IMR-90 (cell line): ENCODE measurements at regions not wholly inside any gene's neighbourhood (a gene's known extent, or its start where the extent isn't known, plus 50 kb on each side); places are given as distances from the start of the nearest gene placed in this dataset.

Source experiments
- ATAC-seq: fragments of 200-7000 bp; cut with Tn5 transposase; 2 replicates; pipeline ENCODE4 v1.9.1; 2020; ENCODE audit warnings: low read depth, mild to moderate bottlenecking, moderate library complexity
- BruUV-seq: library from RNA; stranded (reverse); fragments of 400-500 nt; replicated peaks from 2 replicates; lab custom pipeline; 2021; lab: Mats Ljungman, UMichigan
- CTCF ChIA-PET: fragments of 300-600 bp; formaldehyde crosslinking; extraction: SDS; loops from one replicate; lab custom pipeline; 2021; ENCODE audit warnings: antibody characterized with exemption; lab: Yijun Ruan, JAX
- POLR2A ChIA-PET: fragments of 300-600 bp; sonication (Branson Sonifier 250); formaldehyde crosslinking; loops from one replicate; lab custom pipeline; 2022; ENCODE audit warnings: antibody characterized with exemption; ENCODE audit not compliant: unreplicated experiment; lab: Charles Lee
- DNase-seq: peaks from one replicate; pipeline ENCODE4 v3.0.0; 2013
- H2AFZ ChIP-seq: replicated peaks from 2 replicates; pipeline ENCODE3; 2013; ENCODE audit warnings: low read length, mild to moderate bottlenecking; ENCODE audit not compliant: poor library complexity
- H2AK5ac ChIP-seq: 2 replicates; pipeline ENCODE4 v1.6.1; 2013; ENCODE audit warnings: low read depth, low read length, inconsistent platforms
- H2AK9ac ChIP-seq: replicated peaks from 2 replicates; pipeline ENCODE3; 2013; ENCODE audit warnings: mild to moderate bottlenecking, low read depth, low read length, moderate library complexity; ENCODE audit not compliant: poor library complexity
- H2BK120ac ChIP-seq: 2 replicates; pipeline ENCODE4 v1.6.1; 2013; ENCODE audit warnings: low read depth, low read length, inconsistent platforms
- H2BK15ac ChIP-seq: 3 replicates; pipeline ENCODE4 v1.6.1; 2013; ENCODE audit warnings: low read depth, low read length, inconsistent platforms
- H2BK20ac ChIP-seq: 2 replicates; pipeline ENCODE4 v1.6.1; 2013; ENCODE audit warnings: low read depth, mild to moderate bottlenecking, inconsistent platforms, low read length, moderate library complexity
- H2BK5ac ChIP-seq: 2 replicates; pipeline ENCODE4 v1.6.1; 2013; ENCODE audit warnings: mild to moderate bottlenecking, low read depth, low read length, inconsistent platforms; ENCODE audit not compliant: poor library complexity, severe bottlenecking
- H3K14ac ChIP-seq: replicated peaks from 2 replicates; pipeline ENCODE4 v1.6.1; 2013; ENCODE audit warnings: low read depth, low read length, inconsistent platforms
- H3K18ac ChIP-seq: 2 replicates; pipeline ENCODE4 v1.6.1; 2013; ENCODE audit warnings: low read depth, low read length, control low read depth
- H3K23ac ChIP-seq: 2 replicates; pipeline ENCODE4 v1.6.1; 2013; ENCODE audit warnings: low read depth, low read length, inconsistent platforms
- H3K27ac ChIP-seq: 2 replicates; pipeline ENCODE4 v1.5.1; 2013; ENCODE audit warnings: mild to moderate bottlenecking, control low read depth, low read length; ENCODE audit not compliant: insufficient read depth
- H3K27me3 ChIP-seq: 2 replicates; pipeline ENCODE4 v1.6.1; 2013; ENCODE audit warnings: low read length; ENCODE audit not compliant: control insufficient read depth, insufficient read depth
- H3K36me3 ChIP-seq: 2 replicates; pipeline ENCODE4 v1.6.1; 2013; ENCODE audit warnings: low read length, mixed read lengths; ENCODE audit not compliant: control insufficient read depth, insufficient read depth
- H3K4ac ChIP-seq: 2 replicates; pipeline ENCODE4 v1.6.1; 2013; ENCODE audit warnings: low read depth, low read length, inconsistent platforms
- H3K4me1 ChIP-seq: 2 replicates; pipeline ENCODE4 v1.6.1; 2013; ENCODE audit warnings: low read length, mixed read lengths; ENCODE audit not compliant: control insufficient read depth, insufficient read depth
- H3K4me2 ChIP-seq: 2 replicates; pipeline ENCODE4 v1.6.1; 2013; ENCODE audit warnings: low read depth, mild to moderate bottlenecking, control low read depth, low read length, moderate library complexity
- H3K4me3 ChIP-seq: 2 replicates; pipeline ENCODE4 v1.5.1; 2013; ENCODE audit warnings: low read depth, mild to moderate bottlenecking, control low read depth, low read length, moderate library complexity; ENCODE audit not compliant: insufficient read depth
- H3K56ac ChIP-seq: 2 replicates; pipeline ENCODE4 v1.6.1; 2013; ENCODE audit warnings: low read length, inconsistent platforms; ENCODE audit not compliant: insufficient read depth; ENCODE audit errors: extremely low read depth
- H3K79me1 ChIP-seq, 2 experiments: 2 replicates each; pipeline ENCODE4 v1.6.1; 2013; ENCODE audit warnings: low read length in 2 of 2, inconsistent platforms in 1 of 2, low read depth in 1 of 2
- H3K9ac ChIP-seq: 2 replicates; pipeline ENCODE4 v1.6.1; 2013; ENCODE audit warnings: low read depth, low read length, control low read depth
- H3K9me1 ChIP-seq: 2 replicates; pipeline ENCODE4 v1.6.1; 2013; ENCODE audit warnings: low read length, inconsistent platforms; ENCODE audit not compliant: insufficient read depth
- H3K9me3 ChIP-seq: 2 replicates; pipeline ENCODE4 v1.6.1; 2013; ENCODE audit warnings: low read length; ENCODE audit not compliant: control insufficient read depth, insufficient read depth
- H4K20me1 ChIP-seq: 2 replicates; pipeline ENCODE4 v1.6.1; 2013; ENCODE audit warnings: low read length, inconsistent platforms; ENCODE audit not compliant: insufficient read depth
- H4K5ac ChIP-seq: 2 replicates; pipeline ENCODE4 v1.6.1; 2013; ENCODE audit warnings: mild to moderate bottlenecking, low read depth, low read length, control low read depth
- H4K8ac ChIP-seq, 2 experiments: 2 replicates each; pipeline ENCODE4 v1.6.1; 2013; ENCODE audit warnings: low read depth in 2 of 2, low read length in 2 of 2, control low read depth in 1 of 2, inconsistent platforms in 1 of 2
- H4K91ac ChIP-seq: 2 replicates; pipeline ENCODE4 v1.6.1; 2013; ENCODE audit warnings: low read depth, low read length, inconsistent platforms; ENCODE audit not compliant: insufficient read depth
- BHLHE40 ChIP-seq: fragments of 150-350 bp; IDR thresholded peaks from 2 replicates; pipeline ENCODE4 v1.6.1; 2016; ENCODE audit warnings: mild to moderate bottlenecking, low read depth, low read length
- CEBPB ChIP-seq: IDR thresholded peaks from 2 replicates; pipeline ENCODE4 v1.6.1; 2012; ENCODE audit warnings: low read depth, low read length, improper control_type of control experiment
- CHD1 ChIP-seq: IDR thresholded peaks from 2 replicates; pipeline ENCODE4 v1.6.1; 2012; ENCODE audit warnings: low read depth, low read length, improper control_type of control experiment
- CTCF ChIP-seq: conservative IDR thresholded peaks from 2 replicates; pipeline ENCODE4 v1.5.1; 2012; ENCODE audit warnings: mild to moderate bottlenecking, low read depth, low read length, improper control_type of control experiment
- ELK1 ChIP-seq: fragments of 150-350 bp; IDR thresholded peaks from 2 replicates; pipeline ENCODE4 v1.6.1; 2016; ENCODE audit warnings: low read depth, mild to moderate bottlenecking, low read length, moderate library complexity, borderline replicate concordance
- FOS ChIP-seq: fragments of 150-350 bp; IDR thresholded peaks from 2 replicates; pipeline ENCODE4 v1.6.1; 2016; ENCODE audit warnings: low read depth, low read length
- MAFK ChIP-seq: IDR thresholded peaks from 2 replicates; pipeline ENCODE4 v1.6.1; 2012; ENCODE audit warnings: low read depth, low read length, improper control_type of control experiment
- MAZ ChIP-seq: IDR thresholded peaks from 2 replicates; pipeline ENCODE4 v1.6.1; 2012; ENCODE audit warnings: low read depth, mild to moderate bottlenecking, low read length, improper control_type of control experiment, moderate library complexity, borderline replicate concordance
- MXI1 ChIP-seq: IDR thresholded peaks from 2 replicates; pipeline ENCODE4 v1.6.1; 2012; ENCODE audit warnings: low read depth, mild to moderate bottlenecking, low read length, moderate library complexity, borderline replicate concordance
- NFE2L2 ChIP-seq: fragments of 150-350 bp; IDR thresholded peaks from 2 replicates; pipeline ENCODE4 v1.6.1; 2016; ENCODE audit warnings: low read depth, mild to moderate bottlenecking, low read length
- POLR2A ChIP-seq: IDR thresholded peaks from 2 replicates; pipeline ENCODE4 v1.6.1; 2012; ENCODE audit warnings: mild to moderate bottlenecking, low read depth, low read length
- RAD21 ChIP-seq: IDR thresholded peaks from 2 replicates; pipeline ENCODE4 v1.6.1; 2012; ENCODE audit warnings: low read length, improper control_type of control experiment
- RCOR1 ChIP-seq: IDR thresholded peaks from 2 replicates; pipeline ENCODE4 v1.6.1; 2012; ENCODE audit warnings: mild to moderate bottlenecking, low read length, improper control_type of control experiment; ENCODE audit not compliant: insufficient replicate concordance
- RFX5 ChIP-seq: IDR thresholded peaks from 2 replicates; pipeline ENCODE4 v1.8.0; 2012; ENCODE audit warnings: low read depth, mild to moderate bottlenecking, low read length, moderate library complexity
- SMC3 ChIP-seq: fragments of 150-350 bp; IDR thresholded peaks from 2 replicates; pipeline ENCODE4 v1.6.1; 2016; ENCODE audit warnings: low read depth, mild to moderate bottlenecking, antibody characterized with exemption, low read length, moderate library complexity
- USF2 ChIP-seq: fragments of 150-350 bp; IDR thresholded peaks from 2 replicates; pipeline ENCODE4 v1.6.1; 2017; ENCODE audit warnings: mild to moderate bottlenecking, antibody characterized with exemption, low read length, low read depth
- WGBS, 2 experiments: methylation state at CpG; one replicate each; pipeline versions ENCODE4 v1.1.5 to v1.1.7; 2013; ENCODE audit warnings: missing lambda C conversion rate in 2 of 2; ENCODE audit not compliant: insufficient read length in 1 of 2; ENCODE audit errors: extremely low coverage in 2 of 2; 5-methylcytosine and 5-hydroxymethylcytosine counted together
- dilution Hi-C: fragments of 300-500 bp; cut with HindIII; formaldehyde crosslinking; loops from one replicate; pipeline ENCODE4 v1.14.3; 2018; ENCODE audit warnings: low sequenced_read_pairs; ENCODE audit not compliant: unreplicated experiment
- in situ Hi-C: fragments of 300-500 bp; cut with MboI; formaldehyde crosslinking; loops from 3 replicates; pipeline ENCODE4 v1.14.3; 2019; ENCODE audit warnings: low sequenced_read_pairs, inconsistent platforms, mixed read lengths
- intact Hi-C: fragments of 100-400 bp; cut with micrococcal nuclease; formaldehyde crosslinking; loops from 2 replicates; pipeline ENCODE4 v1.10.0; 2022

GRCh38 chr3:76923485-76923884 lies 116.4 kb upstream of the ROBO2 start:
- Histone ChIP-seq H4K20me1 (no peaks in the 10 kb centered on the region), H3K4me3 (no peak overlapping the region), H3K14ac (no peak overlapping the region), H2BK5ac (no peak overlapping the region), H2AK9ac (no peak overlapping the region), H3K4me1 (no peaks in the 10 kb centered on the region), H3K4ac (no peak overlapping the region), H3K79me1 (no peaks in the 10 kb centered on the region), H3K18ac (no peak overlapping the region), H4K91ac (no peak overlapping the region), H4K8ac (no peak overlapping the region), H4K5ac (no peak overlapping the region), H2BK20ac (no peak overlapping the region), H3K9me3 (no peaks in the 10 kb centered on the region), H3K27ac (no peak overlapping the region), H3K4me2 (no peak overlapping the region), H3K23ac (no peak overlapping the region), H3K9me1 (no peaks in the 10 kb centered on the region), H2AFZ (no peak overlapping the region), H3K56ac (no peak overlapping the region), H3K36me3 (no peaks in the 10 kb centered on the region), H3K9ac (no peak overlapping the region), H2BK120ac (no peak overlapping the region), H2AK5ac (no peak overlapping the region), H2BK15ac (no peak overlapping the region), H3K27me3 (no peaks in the 10 kb centered on the region)
- CTCF ChIA-PET, result no interaction called here
- POLR2A ChIA-PET, result no interaction called here
- no CpG with 5 or more reads among the region's 1 CpG for WGBS, 2 experiments
- in situ Hi-C loops, result no loop called here
- no TSS peak for BruUV-seq
- dilution Hi-C loops, result no loop called here
- TF ChIP-seq ELK1, result no peak
- TF ChIP-seq FOS, result no peak
- TF ChIP-seq CHD1, result no peak
- no peak for TF ChIP-seq CTCF
- no peak for TF ChIP-seq MAZ
- no peak for TF ChIP-seq BHLHE40
- TF ChIP-seq POLR2A, result no peak
- TF ChIP-seq USF2, result no peak
- no peak for TF ChIP-seq RAD21
- TF ChIP-seq RFX5, result no peak
- no peak for TF ChIP-seq MAFK
- TF ChIP-seq CEBPB, result no peak
- TF ChIP-seq NFE2L2, result no peak
- TF ChIP-seq RCOR1, result no peak
- no peak for TF ChIP-seq MXI1
- no peak for TF ChIP-seq SMC3
- ATAC-seq (no peak), DNase-seq (no peak)
- intact Hi-C loops, result no loop called here
